ENCODE measurements at regions not wholly inside any gene's neighbourhood (a gene's known extent, or its start where the extent isn't known, plus 50 kb on each side); places are given as distances from the start of the nearest gene placed in this dataset.

- no peak for DNase-seq
Observed at GRCh38 chr9:118809160-118809625, 560.0 kb downstream of the BRINP1 start.

- no peak for DNase-seq
Observed at GRCh38 chr9:118829334-118829733, 539.9 kb downstream of the BRINP1 start.

- DNase-seq: no peak
Observed at GRCh38 chr9:118832371-118832770, 536.9 kb downstream of the BRINP1 start.

GRCh38 chr9:118836891-118837290, 532.3 kb downstream of the BRINP1 start:
- no peak for DNase-seq

GRCh38 chr9:118871531-118871930, 497.7 kb downstream of the BRINP1 start:
- no peak for DNase-seq

- DNase-seq: no peak
Observed at GRCh38 chr9:118882684-118883083, 486.6 kb downstream of the BRINP1 start.

GRCh38 chr9:118883411-118883810, 485.8 kb downstream of the BRINP1 start:
- no peak for DNase-seq

- no peak for DNase-seq
Observed at GRCh38 chr9:118891213-118891612, 478.0 kb downstream of the BRINP1 start.

- DNase-seq: no peak
Observed at GRCh38 chr9:118896324-118897000, 472.8 kb downstream of the BRINP1 start.

- no peak for DNase-seq
Observed at GRCh38 chr9:118918180-118918579, 451.1 kb downstream of the BRINP1 start.

GRCh38 chr9:118928722-118929121, 440.5 kb downstream of the BRINP1 start:
- no peak for DNase-seq

GRCh38 chr9:118929287-118929686, 439.9 kb downstream of the BRINP1 start:
- DNase-seq: no peak

- no peak for DNase-seq
Observed at GRCh38 chr9:118931941-118932340, 437.3 kb downstream of the BRINP1 start.

- no peak for DNase-seq
Observed at GRCh38 chr9:118938581-118938980, 430.7 kb downstream of the BRINP1 start.

- DNase-seq: no peak
Observed at GRCh38 chr9:118940473-118940872, 428.8 kb downstream of the BRINP1 start.

- DNase-seq: no peak
Observed at GRCh38 chr9:118946669-118947068, 422.6 kb downstream of the BRINP1 start.

GRCh38 chr9:118954857-118955256, 414.4 kb downstream of the BRINP1 start:
- DNase-seq: no peak

- no peak for DNase-seq
Observed at GRCh38 chr9:118957585-118957984, 411.6 kb downstream of the BRINP1 start.

GRCh38 chr9:118959366-118959765, 409.9 kb downstream of the BRINP1 start:
- no peak for DNase-seq

GRCh38 chr9:118961857-118962256, 407.4 kb downstream of the BRINP1 start:
- DNase-seq: no peak

GRCh38 chr9:118962426-118962825, 406.8 kb downstream of the BRINP1 start:
- no peak for DNase-seq

GRCh38 chr9:118963674-118964073, 405.6 kb downstream of the BRINP1 start:
- no peak for DNase-seq

- no peak for DNase-seq
Observed at GRCh38 chr9:118967901-118968300, 401.3 kb downstream of the BRINP1 start.

GRCh38 chr9:118975736-118976135, 393.5 kb downstream of the BRINP1 start:
- DNase-seq: no peak

GRCh38 chr9:118976160-118976559, 393.1 kb downstream of the BRINP1 start:
- no peak for DNase-seq
